OCI-M2 (cell line): ENCODE measurements at regions not wholly inside any gene's neighbourhood (a gene's known extent, or its start where the extent isn't known, plus 50 kb on each side); places are given as distances from the start of the nearest gene placed in this dataset.
"Not testable (repeated sequence)": the region's sequence is repeated elsewhere in the genome, so short reads cannot be mapped to it uniquely, and the experiment has no call there.

ENCODE experiments used
- DNase-seq: peaks from one replicate; lab custom pipeline; 2025; ENCODE audit not compliant: unreplicated experiment; lab: John Stamatoyannopoulos, UW

DNA sequence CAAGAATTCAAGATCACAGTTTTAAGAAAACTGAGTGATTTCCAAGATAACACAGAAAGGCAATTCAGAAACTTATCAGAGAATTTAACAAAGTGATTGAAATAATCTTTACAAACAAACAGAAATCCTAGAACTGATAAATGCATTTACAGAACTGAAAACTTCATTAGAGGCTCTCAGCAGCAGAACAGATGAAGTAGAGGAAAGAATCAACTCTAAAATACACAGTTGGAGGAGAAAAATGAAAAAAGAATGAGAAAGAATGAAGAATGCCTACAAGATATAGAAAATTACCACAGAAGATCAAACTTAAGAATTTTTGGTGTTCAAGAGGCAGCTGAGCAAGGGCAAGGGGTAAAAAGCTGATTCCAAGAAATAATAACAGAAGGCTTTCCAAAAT lies 168.8 kb downstream of the POLR2M start:
- no peak for DNase-seq

DNA sequence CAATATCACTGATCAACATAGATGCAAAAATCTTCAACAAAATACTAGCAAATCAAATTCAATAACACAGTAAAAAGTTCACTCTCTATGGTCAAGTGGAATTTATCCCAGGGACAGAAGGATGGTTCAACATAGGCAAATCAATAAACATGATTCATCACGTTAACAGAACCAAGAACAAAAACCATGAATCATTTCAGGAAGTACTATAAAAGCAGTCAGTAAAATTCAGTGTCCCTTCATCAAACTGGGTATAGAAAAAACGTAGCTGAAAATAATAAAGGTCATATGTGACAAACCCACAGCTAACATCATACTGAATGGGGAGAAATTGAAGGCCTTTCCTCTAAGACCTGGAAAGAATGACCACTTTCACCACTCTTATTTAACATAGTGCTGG lies 172.1 kb downstream of the POLR2M start:
- no peak for DNase-seq

DNA sequence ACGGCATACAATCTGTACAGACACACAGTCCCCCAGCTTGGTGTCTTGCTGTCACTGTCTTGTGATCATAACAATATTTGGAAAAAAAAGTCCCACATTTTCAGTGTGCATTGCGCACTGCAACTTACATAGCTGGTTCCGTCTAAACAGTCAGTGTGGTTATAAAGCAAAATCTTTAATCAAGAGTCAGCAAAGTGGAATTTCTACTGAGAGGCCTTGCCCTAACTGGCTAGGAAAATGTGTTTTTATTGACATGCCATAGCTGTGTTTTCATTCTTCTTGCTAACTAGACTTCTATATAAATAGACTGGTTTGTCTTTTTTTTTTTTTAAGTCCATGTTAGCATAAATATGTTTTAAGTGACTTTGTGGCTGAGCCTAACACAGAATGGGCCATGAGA lies 174.8 kb downstream of the POLR2M start:
- DNase-seq, result no peak

- DNase-seq, result no peak
Measured at GRCh38 chr15:57881972-57882371, 175.5 kb downstream of the POLR2M start.

GRCh38 chr15:57883701-57884100 lies 177.2 kb downstream of the POLR2M start:
- no peak for DNase-seq

DNA sequence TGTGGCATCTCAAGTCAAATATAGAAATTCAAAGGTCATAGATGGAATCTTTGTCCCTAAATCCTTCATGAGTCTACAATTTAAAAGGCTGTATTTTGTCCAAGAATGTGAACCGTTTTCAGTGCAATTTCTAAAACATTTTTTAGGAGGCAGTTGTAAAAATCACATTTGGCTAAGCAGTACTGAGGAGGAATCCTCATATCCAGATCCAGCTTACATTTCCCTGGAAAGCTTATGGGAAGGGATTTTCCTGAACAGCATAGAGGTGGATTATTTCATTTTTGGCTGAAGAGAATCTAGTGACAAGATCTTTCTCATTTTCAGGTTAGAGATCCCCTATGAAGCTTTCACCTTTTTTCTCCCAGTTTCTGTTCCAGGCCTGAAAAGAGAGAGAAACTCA lies 178.4 kb downstream of the POLR2M start:
- no peak for DNase-seq

DNA sequence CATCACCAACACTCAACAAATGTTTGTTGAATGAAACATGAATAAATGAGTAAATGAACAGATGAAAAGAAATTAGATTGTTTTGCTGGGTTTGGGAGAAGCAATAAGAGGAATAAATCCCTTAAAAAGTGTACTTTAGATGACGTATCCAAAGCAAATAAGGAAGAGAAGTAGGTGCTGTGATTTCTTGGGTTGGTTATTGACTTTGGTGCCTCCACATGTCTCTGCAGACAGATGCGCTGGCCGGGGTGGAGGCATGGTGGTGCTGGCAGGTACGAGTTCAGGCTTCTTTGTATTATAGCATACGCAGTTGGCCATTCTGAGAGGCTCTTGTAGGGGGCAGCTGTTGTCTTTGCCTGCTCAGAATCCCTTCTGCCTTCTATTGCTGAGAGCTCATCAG lies 178.9 kb downstream of the POLR2M start:
- no peak for DNase-seq

DNA sequence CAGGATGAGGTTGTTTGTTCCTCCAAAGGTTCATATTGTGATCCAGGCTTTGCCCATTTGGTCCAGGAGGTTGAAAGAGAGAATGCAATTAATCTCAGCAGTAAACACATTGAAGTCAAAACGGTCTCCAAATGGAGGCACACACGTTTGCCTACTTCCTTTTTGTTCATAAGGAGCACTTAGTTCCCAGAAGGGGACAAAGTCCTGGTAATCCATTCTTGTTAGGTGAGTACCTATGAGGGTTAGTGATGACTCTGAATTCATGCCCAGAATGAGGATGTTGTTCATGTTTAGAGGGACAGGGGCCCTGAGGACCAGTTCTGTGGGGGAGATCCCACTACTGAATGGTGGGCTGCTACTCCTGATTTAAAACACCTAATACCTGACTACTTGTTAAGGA lies 177.7 kb downstream of the ALDH1A2 start:
- no peak for DNase-seq

GRCh38 chr15:57890351-57890750 lies 175.2 kb downstream of the ALDH1A2 start:
- no peak for DNase-seq

DNA sequence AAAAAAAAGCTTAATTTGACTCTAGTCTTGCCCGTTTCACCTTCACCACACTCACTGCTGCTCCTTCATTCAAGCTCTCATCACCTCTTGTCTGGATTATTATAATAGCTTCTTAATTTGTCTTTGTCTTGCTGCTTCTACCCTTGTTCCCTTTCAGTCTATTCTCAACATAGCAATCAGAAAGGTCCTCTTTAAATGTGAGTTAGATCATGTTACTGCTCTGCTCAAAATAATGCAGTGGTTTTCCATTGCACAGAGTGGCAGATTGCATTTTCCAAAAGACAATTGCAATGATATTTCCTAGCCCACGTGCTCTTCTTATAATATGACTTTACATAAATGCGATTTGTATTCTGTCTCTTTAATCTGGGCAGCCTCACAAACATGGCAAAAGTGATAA lies 174.6 kb downstream of the ALDH1A2 start:
- no peak for DNase-seq

DNA sequence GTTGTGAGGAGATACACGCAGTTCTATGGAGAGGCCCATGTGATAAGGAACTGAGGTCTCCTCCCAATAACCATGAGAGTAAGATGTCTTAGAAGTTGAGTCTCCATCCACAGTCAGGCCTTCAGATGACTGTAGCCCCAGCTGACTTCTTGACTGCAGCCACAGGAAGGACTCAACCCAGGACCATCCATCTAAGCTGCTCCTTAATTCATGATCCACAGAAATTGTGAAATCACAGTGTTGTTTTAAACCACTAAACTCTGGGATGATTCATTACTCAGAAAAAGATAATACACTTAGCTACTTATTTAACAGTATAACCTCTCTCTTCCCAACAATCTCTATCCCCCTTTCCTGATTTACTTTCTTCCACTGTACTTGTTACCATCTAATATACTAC lies 173.3 kb downstream of the ALDH1A2 start:
- no peak for DNase-seq

DNA sequence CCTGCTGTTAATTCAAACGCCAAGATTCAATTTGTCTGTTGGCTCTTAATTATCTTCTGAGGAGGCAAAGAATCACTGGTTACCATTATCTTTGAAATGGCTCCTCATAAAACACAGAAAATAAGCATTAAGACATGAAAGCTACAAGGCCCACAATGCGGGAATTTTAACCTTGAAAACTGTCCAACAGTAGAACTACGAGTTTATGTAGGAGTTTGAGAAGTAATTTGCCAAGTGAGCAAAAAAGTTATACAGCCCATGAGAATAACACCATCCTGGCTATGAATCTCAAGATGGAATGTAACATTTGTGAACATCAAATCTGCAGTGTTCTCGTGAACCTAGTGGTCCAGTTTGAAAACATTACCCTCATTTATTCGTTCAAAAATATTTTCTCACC lies 172.5 kb downstream of the ALDH1A2 start:
- no peak for DNase-seq

GRCh38 chr15:57895291-57895690 lies 170.2 kb downstream of the ALDH1A2 start:
- no peak for DNase-seq

GRCh38 chr15:57896114-57896513 lies 169.4 kb downstream of the ALDH1A2 start:
- DNase-seq, result no peak

DNA sequence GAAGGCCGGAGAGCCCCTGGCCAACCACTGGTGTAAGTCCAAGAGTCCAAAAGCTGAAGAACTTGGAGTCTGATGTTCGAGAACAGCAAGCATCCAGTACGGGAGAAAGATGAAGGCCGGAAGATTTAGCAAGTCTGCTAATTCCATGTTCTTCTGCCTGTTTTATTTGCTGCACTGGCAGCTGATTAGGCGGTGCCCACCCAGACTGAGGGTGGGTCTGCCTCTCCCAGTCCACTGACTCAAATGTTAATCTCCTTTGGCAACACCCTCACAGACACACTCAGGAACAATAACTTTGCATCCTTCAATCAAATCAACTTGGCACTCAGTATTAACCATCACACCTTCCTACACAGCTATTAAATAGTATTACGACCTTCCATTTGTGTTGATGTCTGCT lies 168.6 kb downstream of the ALDH1A2 start:
- DNase-seq, result not testable (repeated sequence)

- no peak for DNase-seq
Measured at GRCh38 chr15:57897870-57898269, 167.6 kb downstream of the ALDH1A2 start.

DNA sequence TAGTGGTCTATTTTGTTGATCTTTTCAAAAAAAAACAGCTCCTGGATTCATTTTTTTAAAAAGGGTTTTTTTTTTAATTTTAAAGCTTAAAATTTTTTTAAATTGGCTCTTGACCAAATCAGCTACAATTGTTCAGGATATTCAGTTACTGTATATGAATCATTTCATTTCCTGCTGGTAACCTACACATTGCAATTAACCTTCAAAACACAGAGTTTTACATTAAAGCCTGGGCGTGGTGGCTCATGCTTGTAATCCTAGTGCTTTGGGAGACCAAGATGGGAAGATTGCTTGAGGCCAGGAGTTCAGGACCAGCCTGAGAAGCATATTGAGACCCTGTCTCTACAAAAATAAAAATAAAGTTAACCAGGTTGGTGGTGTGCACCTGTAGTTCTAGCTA lies 163.4 kb downstream of the ALDH1A2 start:
- DNase-seq, result no peak
